Esophagus squamous epithelium (tissue), 5 donors: ENCODE measurements at regions not wholly inside any gene's neighbourhood (a gene's known extent, or its start where the extent isn't known, plus 50 kb on each side); places are given as distances from the start of the nearest gene placed in this dataset.

Experiments used
- DNase-seq: peaks from one replicate; lab custom pipeline; 2025; lab: John Stamatoyannopoulos, UW
- H3K27ac ChIP-seq, 4 donors: fragments of 200-600 bp; sonication (generic); one replicate each; pipeline ENCODE4 v1.5.1; 2016 to 2019; ENCODE audit warnings: mild to moderate bottlenecking in 1 of 4
- H3K27me3 ChIP-seq, 4 donors: fragments of 200-600 bp; sonication (generic); 1 replicate in 3 of 4; 2 replicates in 1 of 4; pipeline versions ENCODE4 v1.5.1 to v1.6.0; 2017 to 2021; ENCODE audit warnings: antibody characterized with exemption in 1 of 4
- H3K36me3 ChIP-seq, 3 donors: fragments of 200-600 bp; sonication (generic); one replicate each; pipeline ENCODE4 v1.5.1; 2016 to 2019
- H3K4me1 ChIP-seq, 3 donors: fragments of 200-600 bp; sonication (generic); one replicate each; pipeline ENCODE4 v1.5.1; 2017 to 2019
- H3K4me3 ChIP-seq, 4 donors: fragments of 200-600 bp; sonication (generic); 1 replicate in 3 of 4; 2 replicates in 1 of 4; pipeline ENCODE4 v1.5.1; 2016 to 2019; ENCODE audit warnings: mild to moderate bottlenecking in 2 of 4, moderate library complexity in 1 of 4
- H3K9me3 ChIP-seq, 3 donors: fragments of 200-600 bp; sonication (generic); one replicate each; pipeline ENCODE4 v1.5.1; 2016 to 2019
- CTCF ChIP-seq, 6 experiments: fragments of 450-650 bp in 4 of 6; fragments of 200-600 bp in 2 of 6; sonication (generic) in 2 of 6; IDR thresholded peaks; one replicate each; pipeline ENCODE4 v1.5.1; 2016 to 2019; ENCODE audit warnings: antibody characterized with exemption in 6 of 6, mild to moderate bottlenecking in 4 of 6, moderate library complexity in 4 of 6
- POLR2A ChIP-seq, 4 donors: fragments of 450-650 bp; IDR thresholded peaks; one replicate each; pipeline ENCODE4 v1.6.1; 2017; ENCODE audit warnings: antibody characterized with exemption in 4 of 4, mild to moderate bottlenecking in 4 of 4, moderate library complexity in 3 of 4
- whole genome bisulfite sequencing, 2 donors: methylation state at CpG; one replicate each; pipeline ENCODE4 v1.1.5; 2018; 5-methylcytosine and 5-hydroxymethylcytosine counted together
- intact Hi-C: fragments of 100-400 bp; cut with DNase I; formaldehyde crosslinking; loops from one replicate; pipeline ENCODE4 v1.15.0; 2022
- donor health status: DM: yes; HTN: yes; CAD: no.

- intact Hi-C loops = no loop called here
- WGBS, 2 donors = 60 to 80% methylated on average over 1 of the region's 2 CpGs
- no peak overlapping the region for H3K27ac ChIP-seq
- no peak for DNase-seq
- no peak overlapping the region for H3K4me3 ChIP-seq
- no peaks in the 10 kb centered on the region for H3K4me1 ChIP-seq
- H3K36me3 ChIP-seq = no peaks in the 10 kb centered on the region
- H3K9me3 ChIP-seq = no peaks in the 10 kb centered on the region
- no peaks in the 10 kb centered on the region for H3K27me3 ChIP-seq
- no peak for TF ChIP-seq CTCF (IDR thresholded peaks at IDR 0.05)
- no peak for TF ChIP-seq POLR2A (IDR thresholded peaks at IDR 0.05)
Observed at GRCh38 chr2:513981-514706, 163.1 kb downstream of the TMEM18 start.

GRCh38 chr2:510839-511238, 166.4 kb downstream of the TMEM18 start:
- Histone ChIP-seq H3K27ac (no peak overlapping the region), H3K9me3 (no peaks in the 10 kb centered on the region), H3K27me3 (peaks cover 0 to 4% (median 0%) of the 10 kb centered on the region in 4 donors), H3K36me3 (no peaks in the 10 kb centered on the region), H3K4me1 (no peaks in the 10 kb centered on the region), H3K4me3 (no peak overlapping the region)
- TF ChIP-seq CTCF (IDR thresholded peaks at IDR 0.05) = no peak
- no peak for TF ChIP-seq POLR2A (IDR thresholded peaks at IDR 0.05)
- intact Hi-C loops = no loop called here
- DNase-seq = no peak
- 54 to 77% methylated on average over 1 of the region's 1 CpG for WGBS, 2 donors

GRCh38 chr2:509888-510287, 167.3 kb downstream of the TMEM18 start:
- no peak overlapping the region for H3K27ac ChIP-seq
- H3K36me3 ChIP-seq = no peaks in the 10 kb centered on the region
- H3K27me3 ChIP-seq = peaks cover 0 to 9% (median 0%) of the 10 kb centered on the region in 4 donors
- no peaks in the 10 kb centered on the region for H3K4me1 ChIP-seq
- H3K4me3 ChIP-seq = no peak overlapping the region
- DNase-seq = no peak
- no peaks in the 10 kb centered on the region for H3K9me3 ChIP-seq
- TF ChIP-seq CTCF (IDR thresholded peaks at IDR 0.05) (no peak), POLR2A (IDR thresholded peaks at IDR 0.05) (no peak)
- 70 to 76% methylated on average over 4 of the region's 4 CpGs for WGBS, 2 donors
- intact Hi-C loops = no loop called here

DNA sequence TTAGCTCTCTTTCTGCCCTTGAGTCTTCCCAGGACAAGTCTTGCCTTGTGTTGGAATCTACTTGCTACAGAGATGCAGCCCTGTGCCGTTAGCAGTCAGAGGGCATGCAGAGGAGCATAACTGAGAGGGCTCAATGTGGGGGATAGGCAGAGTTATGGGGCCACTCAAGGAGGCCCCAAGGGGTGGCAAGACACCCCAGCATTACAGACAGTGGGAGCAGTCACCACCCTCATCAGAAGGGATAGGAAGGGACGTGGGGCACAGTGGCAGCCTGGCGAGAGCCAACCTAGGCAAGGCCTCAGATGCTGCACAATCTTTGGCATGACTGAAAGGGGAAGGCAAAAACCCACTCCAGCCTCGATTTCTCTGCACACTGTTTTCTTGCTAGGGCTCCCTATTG, 169.1 kb downstream of the TMEM18 start:
- Histone ChIP-seq H3K27ac (no peak overlapping the region), H3K27me3 (peaks cover 0 to 9% (median 0%) of the 10 kb centered on the region in 4 donors), H3K4me3 (no peak overlapping the region), H3K9me3 (no peaks in the 10 kb centered on the region), H3K4me1 (no peaks in the 10 kb centered on the region), H3K36me3 (no peaks in the 10 kb centered on the region)
- WGBS, 2 donors = 64 to 71% methylated on average over 2 to 3 of the region's 4 CpGs
- no peak for DNase-seq
- intact Hi-C loops = no loop called here
- TF ChIP-seq POLR2A (IDR thresholded peaks at IDR 0.05) (no peak), CTCF (IDR thresholded peaks at IDR 0.05) (no peak)

GRCh38 chr2:506866-507265, 170.3 kb downstream of the TMEM18 start:
- no peaks in the 10 kb centered on the region for H3K4me1 ChIP-seq
- H3K27me3 ChIP-seq = peaks cover 0 to 9% (median 0%) of the 10 kb centered on the region in 4 donors
- intact Hi-C loops = no loop called here
- DNase-seq = no peak
- H3K9me3 ChIP-seq = no peaks in the 10 kb centered on the region
- no peak overlapping the region for H3K4me3 ChIP-seq
- WGBS, 2 donors = 86 to 88% methylated on average over 4 to 5 of the region's 5 CpGs
- H3K27ac ChIP-seq = no peak overlapping the region
- no peaks in the 10 kb centered on the region for H3K36me3 ChIP-seq
- TF ChIP-seq POLR2A (IDR thresholded peaks at IDR 0.05) = no peak
- TF ChIP-seq CTCF (IDR thresholded peaks at IDR 0.05) = no peak
